Brain microvascular endothelial cell (primary cell): ENCODE measurements at regions not wholly inside any gene's neighbourhood (a gene's known extent, or its start where the extent isn't known, plus 50 kb on each side); places are given as distances from the start of the nearest gene placed in this dataset.

Experiments used
- DNase-seq: peaks from one replicate; pipeline ENCODE4 v3.0.0-alpha.2; 2020
- H3K27ac ChIP-seq: fragments of 250-450 bp; sonication (Bioruptor Pico); 2 replicates; pipeline ENCODE4 v1.5.1; 2020; ENCODE audit warnings: mild to moderate bottlenecking, moderate library complexity
- H3K27me3 ChIP-seq: fragments of 250-450 bp; sonication (Bioruptor Pico); replicated peaks from 2 replicates; pipeline ENCODE4 v1.5.1; 2020; ENCODE audit warnings: mild to moderate bottlenecking
- H3K36me3 ChIP-seq: fragments of 250-450 bp; sonication (Bioruptor Pico); replicated peaks from 2 replicates; pipeline ENCODE4 v1.5.1; 2020; ENCODE audit warnings: mild to moderate bottlenecking
- H3K4me3 ChIP-seq: 2 replicates; pipeline ENCODE4 v1.5.1; 2011; ENCODE audit warnings: low read depth, mild to moderate bottlenecking, control low read depth, low read length, moderate library complexity
- CTCF ChIP-seq: IDR thresholded peaks from 2 replicates; pipeline ENCODE4 v1.5.1; 2011; ENCODE audit warnings: low read depth, mild to moderate bottlenecking, moderate library complexity, low read length, control low read depth, inconsistent platforms; ENCODE audit errors: missing control alignments
- in situ Hi-C: cut with HindIII; loops from 2 replicates; pipeline ENCODE4 v1.10.0; 2017; ENCODE audit warnings: low sequenced_read_pairs, low pct_ligation_motif_present

- Histone ChIP-seq H3K4me3 (no peak overlapping the region), H3K27ac (peak overlapping the region; percentile 27), H3K27me3 (no peaks in the 10 kb centered on the region), H3K36me3 (no peaks in the 10 kb centered on the region)
- DNase-seq, result peak; percentile 22
- no peak for TF ChIP-seq CTCF
- in situ Hi-C loops, result no loop called here
Observed at GRCh38 chrX:88604433-88605221, 142.4 kb upstream of the CPXCR1 start.

- in situ Hi-C loops, result no loop called here
- no peak for DNase-seq
- no peak for TF ChIP-seq CTCF
- no peaks in the 10 kb centered on the region for H3K27me3 ChIP-seq
- no peak overlapping the region for H3K4me3 ChIP-seq
- peak overlapping the region; percentile 27 for H3K27ac ChIP-seq
- no peaks in the 10 kb centered on the region for H3K36me3 ChIP-seq
Observed at GRCh38 chrX:88605222-88605583, 141.8 kb upstream of the CPXCR1 start.

- no peak for DNase-seq
- peak overlapping the region; percentile 32 for H3K27ac ChIP-seq
- in situ Hi-C loops, result no loop called here
- H3K36me3 ChIP-seq, result no peaks in the 10 kb centered on the region
- H3K27me3 ChIP-seq, result no peaks in the 10 kb centered on the region
- TF ChIP-seq CTCF, result no peak
- no peak overlapping the region for H3K4me3 ChIP-seq
Observed at GRCh38 chrX:88612870-88613329, 134.1 kb upstream of the CPXCR1 start.

GRCh38 chrX:88613338-88613737 is 133.7 kb upstream of the CPXCR1 start:
- in situ Hi-C loops, result no loop called here
- DNase-seq, result peak; percentile 11
- H3K36me3 ChIP-seq, result no peaks in the 10 kb centered on the region
- TF ChIP-seq CTCF, result peak; percentile 29
- no peaks in the 10 kb centered on the region for H3K27me3 ChIP-seq
- H3K4me3 ChIP-seq, result no peak overlapping the region
- no peak overlapping the region for H3K27ac ChIP-seq

GRCh38 chrX:88621278-88621677 is 125.7 kb upstream of the CPXCR1 start:
- Histone ChIP-seq H3K36me3 (no peaks in the 10 kb centered on the region), H3K27me3 (no peaks in the 10 kb centered on the region), H3K4me3 (no peak overlapping the region), H3K27ac (no peak overlapping the region)
- TF ChIP-seq CTCF, result no peak
- in situ Hi-C loops, result no loop called here
- no peak for DNase-seq

GRCh38 chrX:88655460-88655859 is 91.6 kb upstream of the CPXCR1 start:
- DNase-seq, result no peak
- Histone ChIP-seq H3K27ac (no peak overlapping the region), H3K27me3 (no peaks in the 10 kb centered on the region), H3K36me3 (no peaks in the 10 kb centered on the region), H3K4me3 (no peak overlapping the region)
- in situ Hi-C loops, result no loop called here
- TF ChIP-seq CTCF, result no peak
